Activated CD4-positive, alpha-beta memory T cell treated with anti-CD3 and anti-CD28 coated beads for 36 hours (primary cell): ENCODE measurements at regions not wholly inside any gene's neighbourhood (a gene's known extent, or its start where the extent isn't known, plus 50 kb on each side); places are given as distances from the start of the nearest gene placed in this dataset.
"Not testable (repeated sequence)": the region's sequence is repeated elsewhere in the genome, so short reads cannot be mapped to it uniquely, and the experiment has no call there.

Source experiments
- CTCF ChIA-PET: fragments of 350-600 bp; sonication (Branson Sonifier 250); formaldehyde crosslinking; loops from one replicate; lab custom pipeline; 2021; ENCODE audit warnings: antibody characterized with exemption, inconsistent platforms; lab: Charles Lee
- POLR2A ChIA-PET: fragments of 350-600 bp; sonication (Branson Sonifier 250); formaldehyde crosslinking; loops from one replicate; lab custom pipeline; 2021; ENCODE audit warnings: antibody characterized with exemption; lab: Charles Lee
- DNase-seq: peaks from one replicate; pipeline ENCODE4 v3.0.0-alpha.2; 2020
- H3K27ac Mint-ChIP-seq: one replicate; pipeline ENCODE4 v1.8.0; 2021; ENCODE audit warnings: mixed read lengths
- H3K27me3 Mint-ChIP-seq: one replicate; pipeline ENCODE4 v1.8.0; 2021; ENCODE audit warnings: mixed read lengths
- H3K36me3 Mint-ChIP-seq: one replicate; pipeline ENCODE4 v1.8.0; 2021; ENCODE audit warnings: mixed read lengths
- H3K4me1 Mint-ChIP-seq: one replicate; pipeline ENCODE4 v1.8.0; 2021; ENCODE audit warnings: low read depth, mixed read lengths
- H3K4me3 Mint-ChIP-seq: one replicate; pipeline ENCODE4 v1.8.0; 2021; ENCODE audit warnings: mild to moderate bottlenecking, mixed read lengths
- H3K9me3 Mint-ChIP-seq: one replicate; pipeline ENCODE4 v1.8.0; 2021; ENCODE audit warnings: mixed read lengths
- intact Hi-C: fragments of 100-400 bp; cut with micrococcal nuclease; formaldehyde crosslinking; loops from one replicate; pipeline ENCODE4 v1.15.1; 2023

DNA sequence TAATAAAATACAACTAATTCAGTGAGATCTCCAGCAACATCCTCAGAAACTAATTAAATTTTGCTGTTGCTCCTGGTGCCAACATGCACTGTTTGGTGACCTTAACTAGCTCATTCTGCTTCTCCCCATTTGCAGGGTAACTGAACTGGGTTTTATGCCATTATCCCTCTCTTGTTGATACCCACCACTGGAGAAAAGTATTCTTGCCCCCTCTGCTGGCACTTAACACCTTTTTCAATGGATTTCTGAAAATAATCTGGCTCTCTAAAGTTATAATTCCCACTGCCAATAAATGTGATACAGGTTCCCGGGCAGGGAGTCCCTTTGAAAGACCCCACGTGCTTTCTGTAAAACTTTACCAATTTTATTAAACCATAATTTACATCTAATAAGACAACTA lies 394.3 kb downstream of the OSTF1 start:
- H3K27me3 Mint-ChIP-seq: peaks cover 1% of the 10 kb centered on the region
- no peak for DNase-seq
- no peaks in the 10 kb centered on the region for H3K36me3 Mint-ChIP-seq
- H3K4me1 Mint-ChIP-seq: no peaks in the 10 kb centered on the region
- ChIA-PET CTCF (no interaction called here), POLR2A (no interaction called here)
- intact Hi-C loops: no loop called here
- H3K27ac Mint-ChIP-seq: no peak overlapping the region
- H3K9me3 Mint-ChIP-seq: no peaks in the 10 kb centered on the region
- H3K4me3 Mint-ChIP-seq: no peak overlapping the region

DNA sequence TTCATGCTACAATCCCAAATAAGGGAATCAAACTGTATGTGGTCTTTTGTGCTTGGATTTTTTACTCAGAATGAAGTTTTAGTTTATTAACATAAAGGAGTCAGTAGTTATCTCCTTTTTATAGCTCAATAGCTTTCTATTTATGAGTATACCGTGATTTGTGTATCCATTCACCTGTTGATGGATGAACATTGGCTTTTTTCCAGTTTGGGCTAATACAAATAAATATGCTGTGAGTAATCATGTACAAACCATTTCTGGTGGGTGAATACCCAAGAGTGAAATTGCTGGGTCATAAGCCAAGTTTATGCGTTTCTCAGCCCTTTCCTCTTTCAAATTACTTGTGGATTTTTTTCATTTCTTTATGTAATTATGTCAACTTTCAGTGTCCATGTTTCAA lies 395.3 kb downstream of the OSTF1 start:
- H3K4me1 Mint-ChIP-seq: no peaks in the 10 kb centered on the region
- ChIA-PET CTCF (no interaction called here), POLR2A (no interaction called here)
- H3K27me3 Mint-ChIP-seq: peaks cover 1% of the 10 kb centered on the region
- H3K9me3 Mint-ChIP-seq: no peaks in the 10 kb centered on the region
- intact Hi-C loops: no loop called here
- no peaks in the 10 kb centered on the region for H3K36me3 Mint-ChIP-seq
- H3K27ac Mint-ChIP-seq: no peak overlapping the region
- H3K4me3 Mint-ChIP-seq: no peak overlapping the region
- DNase-seq: no peak

DNA sequence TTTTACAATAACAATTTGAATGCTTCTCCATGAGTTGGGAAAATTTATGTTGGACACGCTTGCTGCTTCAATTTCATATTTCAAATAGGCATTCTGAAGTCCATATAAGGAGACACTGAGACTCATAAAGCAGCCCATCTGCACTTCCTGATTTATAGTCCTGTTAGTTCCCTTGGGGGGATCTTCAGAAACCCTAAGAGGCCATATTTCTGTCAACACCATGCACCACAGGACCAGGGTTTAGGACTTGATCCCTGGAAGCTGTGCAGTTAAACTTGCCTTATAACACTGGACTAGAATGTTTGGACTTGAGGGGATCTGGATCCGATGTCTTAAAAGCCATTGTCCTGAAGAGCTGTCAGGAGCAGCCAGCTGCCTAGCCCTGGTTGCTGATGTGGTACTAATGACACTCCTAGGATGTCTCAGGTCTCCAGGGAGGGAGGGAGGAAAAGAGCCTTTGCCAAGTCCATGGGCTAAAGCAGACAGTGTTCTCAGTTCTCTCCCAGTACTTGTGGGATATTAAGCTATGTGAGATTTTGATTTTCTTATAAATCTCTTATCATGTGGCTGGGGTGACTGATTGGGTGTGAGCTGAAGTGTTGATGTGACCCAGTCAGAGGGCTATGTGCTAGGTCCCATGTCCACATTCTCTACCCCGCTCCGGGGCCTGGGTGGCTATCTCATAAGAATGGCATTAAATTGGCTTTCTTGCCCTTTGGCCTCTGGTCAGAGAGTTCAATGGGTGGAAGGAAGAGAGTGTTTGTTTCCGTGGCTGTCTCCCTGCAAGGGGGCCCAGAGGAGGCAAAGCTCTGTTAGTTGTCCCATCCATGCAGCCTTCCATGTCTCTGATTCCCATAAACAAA lies 399.8 kb downstream of the OSTF1 start:
- H3K4me3 Mint-ChIP-seq: no peak overlapping the region
- ChIA-PET CTCF (no interaction called here), POLR2A (no interaction called here)
- H3K4me1 Mint-ChIP-seq: no peaks in the 10 kb centered on the region
- no peaks in the 10 kb centered on the region for H3K36me3 Mint-ChIP-seq
- DNase-seq: no peak
- no peak overlapping the region for H3K27ac Mint-ChIP-seq
- no peaks in the 10 kb centered on the region for H3K9me3 Mint-ChIP-seq
- H3K27me3 Mint-ChIP-seq: peaks cover 1% of the 10 kb centered on the region
- intact Hi-C loops: no loop called here

DNA sequence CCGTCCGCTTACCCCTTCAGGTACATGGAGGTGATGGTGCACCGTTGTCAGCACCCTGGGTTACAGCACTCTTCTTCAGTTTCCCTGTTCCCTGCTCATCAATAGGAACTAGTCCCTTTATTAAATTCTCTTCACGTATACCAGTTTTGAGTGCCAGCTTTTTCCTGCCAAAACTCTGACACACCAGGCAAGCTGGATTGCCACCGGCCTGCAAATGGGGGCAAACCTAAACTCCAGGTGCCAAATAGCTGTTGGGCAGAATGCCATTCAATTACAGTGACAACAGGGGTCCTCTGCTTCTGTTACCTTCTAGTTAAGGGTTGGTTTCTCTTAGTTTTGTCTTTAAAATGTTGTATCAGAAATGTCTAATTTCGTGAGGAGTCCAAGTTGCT lies 400.4 kb downstream of the OSTF1 start:
- intact Hi-C loops: no loop called here
- Mint-ChIP-seq H3K27me3 (peaks cover 1% of the 10 kb centered on the region), H3K4me1 (no peaks in the 10 kb centered on the region), H3K4me3 (no peak overlapping the region), H3K27ac (no peak overlapping the region), H3K36me3 (no peaks in the 10 kb centered on the region), H3K9me3 (no peaks in the 10 kb centered on the region)
- ChIA-PET CTCF (no interaction called here), POLR2A (no interaction called here)
- DNase-seq: no peak

DNA sequence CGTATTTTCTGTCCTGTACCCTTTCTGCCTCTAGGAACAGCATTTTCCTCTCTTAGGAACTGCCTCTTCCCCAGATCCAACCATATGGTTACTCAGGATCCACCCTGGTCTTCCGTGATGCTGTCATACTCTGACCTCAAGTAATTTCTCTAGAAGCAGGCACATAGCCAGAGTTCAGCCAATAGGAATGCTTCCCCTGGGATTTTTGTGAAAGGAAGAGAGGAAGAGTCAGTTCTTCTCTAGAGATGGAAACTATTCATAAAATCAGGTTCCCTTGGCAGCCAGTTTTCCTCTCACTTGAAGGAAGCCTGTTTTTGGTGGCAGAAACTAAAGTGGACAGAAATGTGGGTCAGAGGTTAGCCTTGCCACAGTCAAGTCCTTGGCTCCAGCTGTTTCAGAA lies 400.1 kb upstream of the PCSK5 start:
- Mint-ChIP-seq H3K9me3 (no peaks in the 10 kb centered on the region), H3K4me1 (no peaks in the 10 kb centered on the region), H3K4me3 (no peak overlapping the region), H3K27ac (no peak overlapping the region), H3K27me3 (no peaks in the 10 kb centered on the region), H3K36me3 (no peaks in the 10 kb centered on the region)
- POLR2A ChIA-PET: no interaction called here
- CTCF ChIA-PET: no interaction called here
- intact Hi-C loops: no loop called here
- DNase-seq: no peak

DNA sequence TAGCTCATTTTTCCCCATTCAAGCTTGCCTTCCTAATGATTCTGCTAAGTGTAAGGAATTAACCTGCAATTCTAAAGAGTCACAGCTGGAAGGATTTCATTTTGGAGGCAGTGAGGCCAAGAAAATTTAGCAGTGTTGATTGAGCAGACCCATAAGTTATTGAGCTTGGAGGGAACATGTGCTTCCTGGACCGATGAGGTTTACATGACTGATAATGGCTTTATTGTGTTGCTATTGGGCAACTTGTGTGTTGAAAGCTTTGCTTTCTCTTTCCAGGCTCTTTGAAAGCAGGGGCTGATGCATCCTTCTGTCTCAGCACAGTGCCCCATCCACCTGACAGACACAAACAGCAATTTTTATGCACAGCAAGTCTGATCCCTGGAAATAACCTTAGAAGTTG lies 398.9 kb upstream of the PCSK5 start:
- Mint-ChIP-seq H3K27ac (no peak overlapping the region), H3K9me3 (no peaks in the 10 kb centered on the region), H3K36me3 (no peaks in the 10 kb centered on the region), H3K27me3 (no peaks in the 10 kb centered on the region), H3K4me1 (no peaks in the 10 kb centered on the region), H3K4me3 (no peak overlapping the region)
- CTCF ChIA-PET: no interaction called here
- intact Hi-C loops: no loop called here
- POLR2A ChIA-PET: no interaction called here
- DNase-seq: no peak

DNA sequence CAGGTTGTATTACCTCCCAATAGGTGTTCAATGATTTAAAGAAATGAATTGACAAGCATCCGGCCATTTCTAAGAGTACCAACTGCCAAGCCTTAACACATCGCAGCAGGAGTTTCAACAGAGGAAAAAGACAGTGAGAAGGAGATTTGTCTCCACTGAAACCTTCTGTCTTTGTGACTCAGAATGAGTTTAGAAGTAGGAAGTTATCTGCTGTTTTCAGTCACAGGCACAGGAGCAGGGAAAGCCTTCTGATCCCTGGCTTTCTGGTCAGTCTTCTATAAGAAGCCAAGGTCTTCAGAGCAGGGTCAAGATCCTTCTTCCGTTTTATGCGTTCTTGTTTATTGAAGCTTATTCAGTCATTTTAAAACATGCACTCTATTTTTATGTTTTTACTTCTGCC lies 390.7 kb upstream of the PCSK5 start:
- Mint-ChIP-seq H3K4me3 (no peak overlapping the region), H3K27ac (no peak overlapping the region), H3K36me3 (no peaks in the 10 kb centered on the region), H3K4me1 (no peaks in the 10 kb centered on the region), H3K27me3 (peaks cover 3% of the 10 kb centered on the region), H3K9me3 (no peaks in the 10 kb centered on the region)
- intact Hi-C loops: no loop called here
- CTCF ChIA-PET: no interaction called here
- no peak for DNase-seq
- POLR2A ChIA-PET: no interaction called here

DNA sequence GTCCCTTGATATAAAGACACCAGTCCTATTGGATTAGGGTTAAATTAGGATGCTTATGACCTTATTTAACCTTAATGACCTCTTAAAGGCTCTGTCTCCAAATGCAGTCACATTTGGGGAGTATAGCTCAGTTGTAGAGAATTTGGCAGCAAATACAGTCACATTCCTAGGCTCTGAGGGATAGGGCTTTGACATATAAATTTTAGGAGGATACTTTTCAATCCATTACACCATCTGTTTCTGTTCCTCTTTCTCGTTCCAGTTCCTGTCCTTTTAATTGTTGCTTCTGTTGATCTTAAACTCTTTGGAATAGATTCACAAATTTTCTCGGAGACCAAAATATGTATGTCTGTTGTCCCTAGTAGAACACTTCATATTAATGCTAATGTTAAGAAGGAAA lies 390.0 kb upstream of the PCSK5 start:
- ChIA-PET CTCF (no interaction called here), POLR2A (no interaction called here)
- H3K36me3 Mint-ChIP-seq: no peaks in the 10 kb centered on the region
- peaks cover 3% of the 10 kb centered on the region for H3K27me3 Mint-ChIP-seq
- intact Hi-C loops: no loop called here
- DNase-seq: no peak
- no peaks in the 10 kb centered on the region for H3K4me1 Mint-ChIP-seq
- H3K9me3 Mint-ChIP-seq: no peaks in the 10 kb centered on the region
- H3K4me3 Mint-ChIP-seq: no peak overlapping the region
- H3K27ac Mint-ChIP-seq: no peak overlapping the region

DNA sequence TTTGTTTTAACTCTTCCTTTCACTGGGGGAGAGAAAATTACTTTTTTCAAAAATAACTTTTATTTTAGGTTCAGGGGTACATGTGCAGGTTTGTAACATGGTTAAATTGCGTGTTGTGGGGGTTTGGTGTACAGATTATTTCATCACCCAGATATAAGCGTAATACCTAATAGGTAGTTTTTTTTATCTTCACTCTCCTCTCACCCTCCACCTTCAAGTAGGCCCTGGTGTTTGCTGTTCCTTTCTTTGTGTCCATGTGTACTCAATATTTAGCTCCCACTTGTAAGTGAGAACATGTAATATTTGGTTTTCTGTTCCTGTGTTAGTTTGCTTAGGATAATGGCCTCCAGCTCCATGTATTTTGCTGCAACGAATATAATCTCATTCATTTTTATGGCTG lies 389.5 kb upstream of the PCSK5 start:
- H3K27ac Mint-ChIP-seq, H3K27me3 Mint-ChIP-seq, CTCF ChIA-PET, DNase-seq, POLR2A ChIA-PET, H3K36me3 Mint-ChIP-seq, intact Hi-C loops, H3K9me3 Mint-ChIP-seq, H3K4me3 Mint-ChIP-seq, H3K4me1 Mint-ChIP-seq: not testable (repeated sequence)

DNA sequence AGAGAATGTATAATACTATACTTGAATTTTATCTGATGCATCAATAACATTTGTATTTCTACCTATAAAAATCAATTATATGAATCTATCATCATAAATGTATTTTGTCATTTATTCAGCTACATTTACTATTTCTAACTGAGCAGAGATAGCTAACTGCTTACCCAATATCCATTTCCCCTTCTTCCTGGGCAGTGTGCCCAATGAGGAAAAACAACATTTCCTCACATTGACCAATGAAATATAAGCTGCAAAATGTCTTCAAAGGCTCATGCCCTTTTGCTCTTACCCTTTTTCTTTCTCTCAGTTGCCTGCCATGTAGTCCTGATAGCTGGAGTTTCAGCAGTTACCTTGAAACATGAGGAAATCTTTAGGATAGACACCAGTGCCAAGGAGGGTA lies 385.8 kb upstream of the PCSK5 start:
- CTCF ChIA-PET: no interaction called here
- Mint-ChIP-seq H3K9me3 (no peaks in the 10 kb centered on the region), H3K36me3 (no peaks in the 10 kb centered on the region), H3K4me1 (no peaks in the 10 kb centered on the region), H3K27me3 (peaks cover 3% of the 10 kb centered on the region), H3K4me3 (no peak overlapping the region), H3K27ac (no peak overlapping the region)
- no peak for DNase-seq
- intact Hi-C loops: no loop called here
- POLR2A ChIA-PET: no interaction called here

DNA sequence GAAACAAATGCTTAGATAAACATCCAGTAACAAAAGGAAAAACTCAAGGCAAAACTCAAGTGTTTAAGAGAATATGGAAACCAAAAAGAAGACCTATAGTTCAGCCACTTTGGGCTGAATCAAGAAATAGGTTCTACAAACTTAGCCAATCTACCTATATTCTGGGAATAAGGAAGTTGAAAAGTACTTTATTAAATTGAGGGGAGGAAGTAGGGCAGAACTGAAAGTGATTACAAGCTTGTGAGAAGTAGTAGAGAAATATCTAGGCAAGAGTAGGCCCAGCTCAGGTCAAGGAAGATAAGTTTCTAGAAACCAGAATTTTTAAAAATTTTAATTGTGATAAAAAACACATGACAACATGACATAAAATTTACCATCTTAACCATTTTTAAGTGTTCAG lies 384.8 kb upstream of the PCSK5 start:
- intact Hi-C loops: no loop called here
- Mint-ChIP-seq H3K9me3 (no peaks in the 10 kb centered on the region), H3K27me3 (peaks cover 3% of the 10 kb centered on the region), H3K27ac (no peak overlapping the region), H3K4me1 (no peaks in the 10 kb centered on the region), H3K36me3 (no peaks in the 10 kb centered on the region), H3K4me3 (no peak overlapping the region)
- no peak for DNase-seq
- ChIA-PET POLR2A (no interaction called here), CTCF (no interaction called here)

DNA sequence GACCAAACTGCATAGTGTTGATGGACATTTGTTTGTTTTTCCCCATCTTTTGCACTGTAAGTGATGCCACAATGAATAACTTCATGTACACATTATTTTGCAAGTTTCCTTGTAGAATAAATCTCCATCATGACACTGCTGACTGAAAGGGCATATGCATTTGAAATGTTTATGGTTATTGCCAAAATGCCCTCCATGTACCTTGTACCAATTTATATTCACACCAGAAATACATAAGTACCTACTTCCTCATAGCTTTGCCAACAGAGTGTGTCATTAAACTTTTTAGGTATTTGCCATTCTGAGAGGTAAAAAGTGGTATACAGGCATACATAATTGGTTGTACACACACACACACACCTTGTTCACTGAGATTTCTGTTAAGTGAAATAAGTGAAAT lies 361.0 kb upstream of the PCSK5 start:
- no peaks in the 10 kb centered on the region for H3K36me3 Mint-ChIP-seq
- no peak for DNase-seq
- intact Hi-C loops: no loop called here
- no peaks in the 10 kb centered on the region for H3K4me1 Mint-ChIP-seq
- CTCF ChIA-PET: no interaction called here
- POLR2A ChIA-PET: no interaction called here
- H3K27ac Mint-ChIP-seq: no peak overlapping the region
- no peaks in the 10 kb centered on the region for H3K9me3 Mint-ChIP-seq
- peaks cover 1% of the 10 kb centered on the region for H3K27me3 Mint-ChIP-seq
- no peak overlapping the region for H3K4me3 Mint-ChIP-seq

DNA sequence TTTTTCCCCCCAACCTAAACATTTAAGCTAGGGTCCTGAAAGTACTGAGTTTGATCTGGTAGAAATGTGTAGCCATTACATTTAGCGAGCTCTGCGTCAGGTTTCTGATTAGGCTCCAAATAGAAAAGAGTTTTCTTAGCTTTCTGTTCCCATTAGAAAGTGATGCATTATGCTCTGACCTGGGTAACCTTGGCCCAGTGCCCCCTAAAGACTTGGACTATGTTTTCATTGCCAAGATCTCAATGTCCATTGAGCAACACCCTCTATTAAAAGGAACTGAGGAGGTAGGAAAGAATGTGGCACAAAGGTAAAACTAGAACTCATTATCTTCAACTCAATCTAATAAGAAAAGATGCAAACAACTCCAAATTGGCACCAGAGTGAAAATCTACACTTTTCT lies 358.9 kb upstream of the PCSK5 start:
- POLR2A ChIA-PET: no interaction called here
- Mint-ChIP-seq H3K4me3 (no peak overlapping the region), H3K9me3 (no peaks in the 10 kb centered on the region), H3K27me3 (peaks cover 1% of the 10 kb centered on the region), H3K36me3 (no peaks in the 10 kb centered on the region), H3K27ac (no peak overlapping the region), H3K4me1 (no peaks in the 10 kb centered on the region)
- intact Hi-C loops: no loop called here
- CTCF ChIA-PET: no interaction called here
- DNase-seq: no peak
